Body of pancreas (tissue), 4 donors: ENCODE measurements at regions not wholly inside any gene's neighbourhood (a gene's known extent, or its start where the extent isn't known, plus 50 kb on each side); places are given as distances from the start of the nearest gene placed in this dataset.

Experiments used
- POLR2A ChIP-seq, 3 donors: fragments of 450-650 bp; IDR thresholded peaks; one replicate each; pipeline ENCODE4 v1.6.1; 2016; ENCODE audit warnings: antibody characterized with exemption in 3 of 3, mild to moderate bottlenecking in 2 of 3
- TF ChIP-seq, protein P1 (sequence below), 7 experiments: fragments of 450-650 bp in 4 of 7; fragments of 200-600 bp in 3 of 7; sonication (generic) in 3 of 7; IDR thresholded peaks; one replicate each; pipeline ENCODE4 v1.5.1; 2016 to 2019; ENCODE audit warnings: antibody characterized with exemption in 7 of 7

DNA sequence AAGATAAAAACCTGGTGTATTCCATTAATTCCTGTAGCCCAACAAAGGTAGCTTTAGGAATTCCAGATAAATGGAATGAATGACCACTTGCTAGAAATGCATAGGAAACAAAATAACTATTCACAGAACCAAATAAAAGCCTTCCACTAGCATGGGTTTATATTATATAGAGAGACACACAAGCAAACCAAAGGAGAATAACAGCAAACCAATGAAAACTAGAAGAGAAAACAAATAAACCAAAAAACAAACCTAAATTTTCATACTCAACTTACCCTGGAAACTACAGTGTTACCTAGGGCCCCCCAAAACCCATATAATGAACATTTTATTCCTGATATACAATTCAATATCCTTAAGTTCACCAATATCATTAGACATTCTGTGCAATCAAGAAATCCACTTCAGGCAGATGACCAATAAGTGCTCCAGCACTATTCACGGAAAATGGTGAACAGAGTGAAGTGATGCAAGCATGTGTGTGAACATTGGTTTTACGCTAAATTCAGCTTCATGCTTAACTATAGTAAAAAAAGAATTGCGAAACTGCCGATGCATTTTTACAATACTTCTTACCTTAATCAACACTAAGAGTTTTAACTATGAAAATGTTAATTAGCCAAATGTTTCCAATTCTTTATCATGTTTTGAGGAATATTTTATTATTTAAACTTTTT is 1108.4 kb upstream of the TMEM132C start:
- no peak for TF ChIP-seq POLR2A (IDR thresholded peaks at IDR 0.05)
- TF ChIP-seq, protein P1, sequence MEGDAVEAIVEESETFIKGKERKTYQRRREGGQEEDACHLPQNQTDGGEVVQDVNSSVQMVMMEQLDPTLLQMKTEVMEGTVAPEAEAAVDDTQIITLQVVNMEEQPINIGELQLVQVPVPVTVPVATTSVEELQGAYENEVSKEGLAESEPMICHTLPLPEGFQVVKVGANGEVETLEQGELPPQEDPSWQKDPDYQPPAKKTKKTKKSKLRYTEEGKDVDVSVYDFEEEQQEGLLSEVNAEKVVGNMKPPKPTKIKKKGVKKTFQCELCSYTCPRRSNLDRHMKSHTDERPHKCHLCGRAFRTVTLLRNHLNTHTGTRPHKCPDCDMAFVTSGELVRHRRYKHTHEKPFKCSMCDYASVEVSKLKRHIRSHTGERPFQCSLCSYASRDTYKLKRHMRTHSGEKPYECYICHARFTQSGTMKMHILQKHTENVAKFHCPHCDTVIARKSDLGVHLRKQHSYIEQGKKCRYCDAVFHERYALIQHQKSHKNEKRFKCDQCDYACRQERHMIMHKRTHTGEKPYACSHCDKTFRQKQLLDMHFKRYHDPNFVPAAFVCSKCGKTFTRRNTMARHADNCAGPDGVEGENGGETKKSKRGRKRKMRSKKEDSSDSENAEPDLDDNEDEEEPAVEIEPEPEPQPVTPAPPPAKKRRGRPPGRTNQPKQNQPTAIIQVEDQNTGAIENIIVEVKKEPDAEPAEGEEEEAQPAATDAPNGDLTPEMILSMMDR (IDR thresholded peaks at IDR 0.05), result no peak
